ENCODE measurements at regions not wholly inside any gene's neighbourhood (a gene's known extent, or its start where the extent isn't known, plus 50 kb on each side); places are given as distances from the start of the nearest gene placed in this dataset.

DNA sequence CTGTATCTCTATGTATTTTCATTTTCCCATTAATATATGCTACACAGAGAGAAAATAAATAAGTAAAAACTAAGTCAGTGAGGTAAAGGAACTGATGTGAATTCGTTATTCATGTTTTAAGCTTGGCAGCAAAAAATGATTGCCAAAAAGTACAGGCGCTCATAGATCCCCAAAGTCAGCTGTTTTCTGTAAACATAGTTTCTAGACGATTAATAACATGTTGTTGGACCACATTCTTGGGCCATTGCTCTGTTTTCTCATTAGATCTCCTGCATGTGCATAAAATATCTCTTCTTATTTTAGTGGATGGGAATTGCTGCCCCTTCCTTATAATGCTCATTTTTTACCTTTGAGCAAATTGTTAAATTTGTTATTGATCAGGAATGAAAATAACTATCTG, 215.2 kb downstream of the TLE1 start:
- Histone ChIP-seq H4K20me1 (no peaks in the 10 kb centered on the region), H3K4me3 (no peak overlapping the region), H3K27me3 (no peaks in the 10 kb centered on the region), H3K27ac (no peak overlapping the region), H3K4me1 (peaks cover 0 to 13% (median 3%) of the 10 kb centered on the region in 10 experiments; a peak in 9 of 20 replicates), H3K36me3 (no peaks in the 10 kb centered on the region), H3K4me2 (no peak overlapping the region), H3K9ac (no peak overlapping the region), H3K9me3 (replicated peaks in 1 of 11) (no peaks in the 10 kb centered on the region; a peak in 1 of 22 replicates)
- no peak for TF ChIP-seq Cebpa-rat (IDR thresholded peaks at IDR 0.05)

DNA sequence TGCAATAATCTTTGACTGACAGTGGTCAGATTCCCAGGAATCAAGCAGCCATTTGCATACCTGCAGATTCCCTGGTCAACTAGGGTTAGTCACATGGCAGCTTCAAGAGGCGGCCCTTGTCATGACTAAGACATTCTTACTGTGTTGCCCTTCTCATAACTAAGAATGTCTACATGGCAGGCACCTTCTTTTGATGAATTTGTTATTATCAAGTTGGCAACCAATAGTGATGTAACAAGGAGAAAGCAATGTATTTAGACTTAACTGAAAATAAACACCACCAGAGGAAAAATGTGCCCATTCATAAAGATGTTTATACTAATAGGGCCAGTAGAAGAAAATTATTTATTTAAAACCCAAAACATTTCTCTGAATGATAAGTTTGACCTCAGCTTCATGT, 215.6 kb downstream of the TLE1 start:
- TF ChIP-seq Cebpa-rat (IDR thresholded peaks at IDR 0.05), result no peak
- no peak overlapping the region; a peak in 1 of 22 replicates for H3K4me2 ChIP-seq
- H3K9me3 ChIP-seq (replicated peaks in 1 of 11), result no peaks in the 10 kb centered on the region; a peak in 1 of 22 replicates
- H3K27ac ChIP-seq, result no peak overlapping the region
- H3K36me3 ChIP-seq, result no peaks in the 10 kb centered on the region
- peaks cover 0 to 13% (median under 1%) of the 10 kb centered on the region in 10 experiments; a peak in 9 of 20 replicates for H3K4me1 ChIP-seq
- no peak overlapping the region for H3K4me3 ChIP-seq
- H4K20me1 ChIP-seq, result no peaks in the 10 kb centered on the region
- no peak overlapping the region for H3K9ac ChIP-seq
- no peaks in the 10 kb centered on the region for H3K27me3 ChIP-seq

DNA sequence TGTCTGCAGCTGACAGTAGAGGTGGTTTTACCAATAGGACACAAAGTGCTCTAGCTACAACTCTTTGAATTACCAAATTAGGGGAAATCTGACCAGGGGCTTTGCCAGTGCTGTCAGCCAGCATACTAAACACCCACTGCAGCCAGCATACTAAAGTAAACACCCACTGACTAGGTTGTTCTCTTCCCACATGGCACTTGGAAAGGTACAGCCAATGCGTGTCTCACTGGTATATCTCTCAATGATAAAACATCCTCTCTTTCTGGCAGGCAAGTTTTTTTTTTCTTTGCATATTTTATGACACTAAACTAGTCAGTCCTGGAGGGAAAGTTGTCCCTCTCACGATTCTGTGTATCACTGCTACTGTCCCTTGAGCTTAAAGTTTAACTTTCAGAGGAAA, 216.1 kb downstream of the TLE1 start:
- no peak overlapping the region for H3K27ac ChIP-seq
- no peaks in the 10 kb centered on the region; a peak in 1 of 22 replicates for H3K9me3 ChIP-seq (replicated peaks in 1 of 11)
- H3K4me1 ChIP-seq, result peaks cover 0 to 13% (median 0%) of the 10 kb centered on the region in 10 experiments; a peak in 8 of 20 replicates
- H3K4me3 ChIP-seq, result no peak overlapping the region
- H3K36me3 ChIP-seq, result no peaks in the 10 kb centered on the region
- H3K9ac ChIP-seq, result no peak overlapping the region
- no peaks in the 10 kb centered on the region for H3K27me3 ChIP-seq
- peak overlapping the region in 7 of 11 experiments; percentile 1 to 46 (median 17); a peak in 7 of 22 replicates for H3K4me2 ChIP-seq
- H4K20me1 ChIP-seq, result no peaks in the 10 kb centered on the region
- no peak for TF ChIP-seq Cebpa-rat (IDR thresholded peaks at IDR 0.05)

DNA sequence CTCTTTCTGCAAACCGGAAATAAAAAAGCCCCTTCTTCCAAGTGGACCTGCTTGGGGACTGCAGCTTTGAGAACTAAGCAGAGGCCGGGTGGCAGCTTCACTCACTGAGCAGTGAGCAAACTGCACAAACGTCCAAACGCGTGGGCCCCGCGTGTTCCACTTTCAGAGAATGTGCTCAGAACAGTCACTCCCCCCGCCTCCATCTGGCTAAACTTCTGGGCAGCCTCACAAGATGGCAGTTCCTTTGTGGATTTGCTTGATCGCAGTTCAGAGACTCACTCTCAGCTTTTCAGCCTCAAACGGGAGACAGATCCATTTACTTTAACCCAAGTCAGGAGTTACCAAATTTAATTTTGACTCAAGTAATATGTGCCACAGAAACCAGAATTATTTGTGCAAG, 216.6 kb downstream of the TLE1 start:
- H3K9ac ChIP-seq, result no peak overlapping the region
- no peaks in the 10 kb centered on the region for H3K27me3 ChIP-seq
- H3K4me1 ChIP-seq, result peaks cover 0 to 13% (median 0%) of the 10 kb centered on the region in 10 experiments; a peak in 8 of 20 replicates
- no peaks in the 10 kb centered on the region for H4K20me1 ChIP-seq
- TF ChIP-seq Cebpa-rat (IDR thresholded peaks at IDR 0.05), result 0 out of 22 replicates have a peak, but pooled peaks of 1 of the 11 experiments have one; percentile 4
- no peak overlapping the region for H3K27ac ChIP-seq
- no peaks in the 10 kb centered on the region for H3K36me3 ChIP-seq
- no peak overlapping the region for H3K4me3 ChIP-seq
- no peaks in the 10 kb centered on the region; a peak in 1 of 22 replicates for H3K9me3 ChIP-seq (replicated peaks in 1 of 11)
- peak overlapping the region in 7 of 11 experiments; percentile 1 to 46 (median 17); a peak in 9 of 22 replicates for H3K4me2 ChIP-seq

DNA sequence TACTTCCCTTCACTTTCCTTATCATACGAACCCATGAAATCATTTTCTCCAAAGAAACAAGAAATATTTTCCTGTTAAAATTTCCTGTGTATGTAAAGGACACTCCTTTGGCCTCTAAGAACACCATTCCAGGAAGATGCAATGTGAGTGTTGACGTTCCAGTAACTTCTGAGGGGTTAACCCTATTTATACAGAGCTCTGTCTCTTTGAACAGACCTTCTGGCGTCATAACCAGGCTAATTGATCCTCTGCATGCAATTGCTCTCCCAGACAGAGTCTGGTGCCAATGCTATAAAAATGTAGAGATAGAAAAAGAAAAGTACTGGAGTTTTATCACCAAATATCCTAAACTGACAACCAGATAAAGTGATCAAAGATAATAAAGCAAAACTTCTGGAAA, 218.5 kb downstream of the TLE1 start:
- Histone ChIP-seq H3K9ac (no peak overlapping the region), H4K20me1 (no peaks in the 10 kb centered on the region), H3K4me1 (peaks cover 0 to 13% (median 0%) of the 10 kb centered on the region in 10 experiments; a peak in 9 of 20 replicates), H3K9me3 (replicated peaks in 1 of 11) (no peaks in the 10 kb centered on the region; a peak in 1 of 22 replicates), H3K27me3 (no peaks in the 10 kb centered on the region), H3K4me3 (no peak overlapping the region), H3K36me3 (no peaks in the 10 kb centered on the region), H3K27ac (no peak overlapping the region), H3K4me2 (no peak overlapping the region)
- TF ChIP-seq Cebpa-rat (IDR thresholded peaks at IDR 0.05), result no peak

GRCh38 chr9:81468084-81468595, 221.2 kb downstream of the TLE1 start:
- H3K4me3 ChIP-seq, result no peak overlapping the region
- H4K20me1 ChIP-seq, result no peaks in the 10 kb centered on the region
- no peak overlapping the region for H3K27ac ChIP-seq
- H3K27me3 ChIP-seq, result no peaks in the 10 kb centered on the region
- no peak for TF ChIP-seq Cebpa-rat (IDR thresholded peaks at IDR 0.05)
- no peak overlapping the region for H3K4me2 ChIP-seq
- H3K4me1 ChIP-seq, result peaks cover 0 to 16% (median 2%) of the 10 kb centered on the region in 10 experiments; a peak in 10 of 20 replicates
- H3K9ac ChIP-seq, result no peak overlapping the region
- H3K36me3 ChIP-seq, result no peaks in the 10 kb centered on the region
- H3K9me3 ChIP-seq (replicated peaks in 1 of 11), result no peaks in the 10 kb centered on the region; a peak in 1 of 22 replicates

DNA sequence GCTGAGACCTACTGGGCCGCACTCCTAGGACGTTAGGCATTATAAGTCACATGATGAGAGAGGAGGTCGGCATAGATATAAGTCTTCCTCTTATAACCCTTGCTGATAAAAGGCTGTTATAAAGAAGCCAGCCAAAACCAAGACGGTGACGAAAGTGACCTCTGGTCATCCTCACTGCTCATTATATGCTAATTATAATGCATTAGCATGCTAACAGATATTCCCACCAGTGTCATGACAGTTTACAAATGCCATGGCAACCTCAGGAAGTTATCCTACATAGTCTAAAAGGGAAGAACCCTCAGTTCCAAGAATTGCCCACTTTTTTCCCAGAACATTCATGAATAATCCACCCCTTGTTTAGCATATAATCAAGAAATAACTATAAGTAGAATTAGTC, 222.4 kb downstream of the TLE1 start:
- Histone ChIP-seq H3K4me2 (no peak overlapping the region), H3K9me3 (replicated peaks in 1 of 11) (no peaks in the 10 kb centered on the region; a peak in 1 of 22 replicates), H3K4me1 (peaks cover 0 to 9% (median 2%) of the 10 kb centered on the region in 10 experiments; a peak in 7 of 20 replicates), H3K27me3 (no peaks in the 10 kb centered on the region), H3K9ac (no peak overlapping the region), H3K4me3 (no peak overlapping the region), H4K20me1 (no peaks in the 10 kb centered on the region), H3K36me3 (no peaks in the 10 kb centered on the region), H3K27ac (no peak overlapping the region)
- no peak for TF ChIP-seq Cebpa-rat (IDR thresholded peaks at IDR 0.05)

GRCh38 chr9:81465468-81466011, 223.8 kb downstream of the TLE1 start:
- no peaks in the 10 kb centered on the region for H3K36me3 ChIP-seq
- no peaks in the 10 kb centered on the region for H4K20me1 ChIP-seq
- no peak overlapping the region for H3K27ac ChIP-seq
- no peak for TF ChIP-seq Cebpa-rat (IDR thresholded peaks at IDR 0.05)
- peaks cover 0 to 9% (median 2%) of the 10 kb centered on the region in 10 experiments; a peak in 7 of 20 replicates for H3K4me1 ChIP-seq
- H3K4me2 ChIP-seq, result peak overlapping the region in 5 of 11 experiments; percentile 3 to 22 (median 13); a peak in 6 of 22 replicates
- no peaks in the 10 kb centered on the region for H3K9me3 ChIP-seq (replicated peaks in 1 of 11)
- H3K4me3 ChIP-seq, result no peak overlapping the region
- H3K9ac ChIP-seq, result no peak overlapping the region
- no peaks in the 10 kb centered on the region for H3K27me3 ChIP-seq

DNA sequence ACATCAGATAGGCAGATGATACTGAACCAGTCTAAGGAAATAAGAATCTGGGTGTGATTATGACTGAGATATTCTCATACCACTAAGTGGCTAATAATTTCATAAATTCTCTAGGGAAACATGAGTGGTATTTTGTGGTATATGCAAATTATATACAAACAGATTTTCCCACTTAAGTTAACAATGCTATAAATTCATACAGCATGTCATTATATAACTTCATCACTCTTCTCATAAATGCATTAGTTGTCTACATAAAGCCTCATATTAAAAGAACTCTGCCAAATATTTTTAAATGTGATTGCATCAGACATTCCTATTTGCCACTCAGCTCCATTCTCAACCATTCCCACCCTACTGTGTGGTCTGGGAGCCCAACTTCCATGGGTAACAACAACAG, 226.5 kb downstream of the TLE1 start:
- H3K27me3 ChIP-seq, result no peaks in the 10 kb centered on the region
- no peaks in the 10 kb centered on the region for H4K20me1 ChIP-seq
- peaks cover 0 to 9% (median 2%) of the 10 kb centered on the region in 10 experiments; a peak in 7 of 20 replicates for H3K4me1 ChIP-seq
- H3K9ac ChIP-seq, result no peak overlapping the region
- no peaks in the 10 kb centered on the region for H3K36me3 ChIP-seq
- H3K9me3 ChIP-seq (replicated peaks in 1 of 11), result no peaks in the 10 kb centered on the region
- H3K4me2 ChIP-seq, result no peak overlapping the region
- TF ChIP-seq Cebpa-rat (IDR thresholded peaks at IDR 0.05), result no peak
- no peak overlapping the region for H3K27ac ChIP-seq
- no peak overlapping the region for H3K4me3 ChIP-seq

- Histone ChIP-seq H3K27me3 (no peaks in the 10 kb centered on the region), H3K9me3 (replicated peaks in 1 of 11) (no peaks in the 10 kb centered on the region), H3K4me3 (no peak overlapping the region), H3K27ac (no peak overlapping the region), H3K4me2 (no peak overlapping the region), H3K4me1 (peaks cover 0 to 9% (median 2%) of the 10 kb centered on the region in 10 experiments; a peak in 7 of 20 replicates), H3K9ac (no peak overlapping the region), H4K20me1 (no peaks in the 10 kb centered on the region), H3K36me3 (no peaks in the 10 kb centered on the region)
- TF ChIP-seq Cebpa-rat (IDR thresholded peaks at IDR 0.05), result no peak
Observed at GRCh38 chr9:81461196-81461595, 228.2 kb downstream of the TLE1 start.

All from BLaER1 treated with 17β-estradiol and CSF1 and Interleukin-3, amounts not matched to agents 10 nM and 100 nM (cell line).